ENCODE measurements at regions not wholly inside any gene's neighbourhood (a gene's known extent, or its start where the extent isn't known, plus 50 kb on each side); places are given as distances from the start of the nearest gene placed in this dataset.

DNA sequence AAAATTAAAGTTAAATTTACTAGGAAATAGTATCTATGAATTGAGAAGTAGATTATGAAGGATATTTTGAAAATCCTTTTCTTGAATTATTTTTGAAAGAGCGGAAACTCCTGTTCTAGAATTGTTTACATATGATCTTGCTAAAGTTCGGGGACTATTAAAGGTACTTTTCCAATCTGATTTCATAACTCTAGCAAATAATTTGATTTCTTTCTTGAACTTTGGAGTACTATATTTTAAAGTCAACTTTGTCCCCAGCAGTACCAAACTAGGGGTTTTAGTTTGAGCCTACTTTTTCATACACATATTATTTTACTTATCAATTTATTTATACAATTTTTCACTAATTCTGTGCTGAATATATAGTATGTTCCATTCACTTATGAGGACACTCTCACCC is 364.7 kb downstream of the FSIP2 start:
- TF ChIP-seq, protein P1, sequence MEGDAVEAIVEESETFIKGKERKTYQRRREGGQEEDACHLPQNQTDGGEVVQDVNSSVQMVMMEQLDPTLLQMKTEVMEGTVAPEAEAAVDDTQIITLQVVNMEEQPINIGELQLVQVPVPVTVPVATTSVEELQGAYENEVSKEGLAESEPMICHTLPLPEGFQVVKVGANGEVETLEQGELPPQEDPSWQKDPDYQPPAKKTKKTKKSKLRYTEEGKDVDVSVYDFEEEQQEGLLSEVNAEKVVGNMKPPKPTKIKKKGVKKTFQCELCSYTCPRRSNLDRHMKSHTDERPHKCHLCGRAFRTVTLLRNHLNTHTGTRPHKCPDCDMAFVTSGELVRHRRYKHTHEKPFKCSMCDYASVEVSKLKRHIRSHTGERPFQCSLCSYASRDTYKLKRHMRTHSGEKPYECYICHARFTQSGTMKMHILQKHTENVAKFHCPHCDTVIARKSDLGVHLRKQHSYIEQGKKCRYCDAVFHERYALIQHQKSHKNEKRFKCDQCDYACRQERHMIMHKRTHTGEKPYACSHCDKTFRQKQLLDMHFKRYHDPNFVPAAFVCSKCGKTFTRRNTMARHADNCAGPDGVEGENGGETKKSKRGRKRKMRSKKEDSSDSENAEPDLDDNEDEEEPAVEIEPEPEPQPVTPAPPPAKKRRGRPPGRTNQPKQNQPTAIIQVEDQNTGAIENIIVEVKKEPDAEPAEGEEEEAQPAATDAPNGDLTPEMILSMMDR (conservative IDR thresholded peaks at IDR 0.05; ENCODE audit: low read length) = no peak
- no peak for DNase-seq (ENCODE audit: low read depth)
- no peak overlapping the region for H3K4me3 ChIP-seq (ENCODE audit: low read length)

GRCh38 chr2:186105016-186105724 is 366.6 kb downstream of the FSIP2 start:
- TF ChIP-seq, protein P1 (conservative IDR thresholded peaks at IDR 0.05; ENCODE audit: low read length) = no peak
- DNase-seq (ENCODE audit: low read depth) = no peak
- no peak overlapping the region for H3K4me3 ChIP-seq (ENCODE audit: low read length)

DNA sequence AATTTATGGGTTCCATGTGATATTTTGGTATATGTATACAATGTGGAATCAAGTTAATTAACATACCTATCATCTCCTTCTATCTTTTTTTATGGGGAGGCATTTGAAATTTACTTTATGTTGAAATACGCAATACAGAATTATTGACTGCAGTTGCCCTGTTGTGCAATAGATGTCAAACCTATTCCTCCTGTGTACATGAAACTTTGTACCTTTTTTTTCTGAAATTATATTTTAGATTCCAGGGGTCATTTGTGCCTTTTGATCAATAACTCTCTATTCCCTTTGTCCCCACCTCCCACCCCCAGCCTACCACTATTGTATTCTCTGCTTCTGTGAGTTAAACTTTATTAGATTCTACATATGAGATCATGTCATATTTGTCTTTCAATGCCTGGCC is 369.9 kb downstream of the FSIP2 start:
- TF ChIP-seq, protein P1 (conservative IDR thresholded peaks at IDR 0.05; ENCODE audit: low read length) = no peak
- no peak overlapping the region for H3K4me3 ChIP-seq (ENCODE audit: low read length)
- no peak for DNase-seq (ENCODE audit: low read depth)

GRCh38 chr2:186113284-186113683 is 372.8 kb upstream of the ZC3H15 start:
- TF ChIP-seq, protein P1 (conservative IDR thresholded peaks at IDR 0.05; ENCODE audit: low read length) = no peak
- no peak overlapping the region for H3K4me3 ChIP-seq (ENCODE audit: low read length)
- DNase-seq (ENCODE audit: low read depth) = no peak

DNA sequence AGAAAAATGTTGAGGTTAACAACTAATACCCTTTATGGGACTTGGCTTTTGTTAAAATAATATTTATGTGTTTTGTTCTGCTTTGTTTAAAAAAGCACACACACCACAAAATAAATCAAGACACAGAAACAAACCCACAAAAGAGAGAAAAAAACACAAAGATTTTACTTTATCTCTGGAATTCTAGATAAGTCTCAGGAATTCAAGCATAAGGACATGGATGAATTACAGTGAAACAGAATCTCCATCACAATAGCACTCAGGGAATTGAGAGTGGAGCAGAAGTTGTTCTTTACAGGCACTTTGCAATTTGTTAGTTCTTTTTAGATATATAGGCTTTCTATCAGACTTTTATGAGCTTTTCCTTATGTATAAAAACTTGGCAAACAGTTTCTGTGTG is 360.9 kb upstream of the ZC3H15 start:
- no peak for DNase-seq (ENCODE audit: low read depth)
- TF ChIP-seq, protein P1 (conservative IDR thresholded peaks at IDR 0.05; ENCODE audit: low read length) = no peak
- no peak overlapping the region for H3K4me3 ChIP-seq (ENCODE audit: low read length)

GRCh38 chr2:186125625-186126024 is 360.4 kb upstream of the ZC3H15 start:
- H3K4me3 ChIP-seq (ENCODE audit: low read length) = no peak overlapping the region
- DNase-seq (ENCODE audit: low read depth) = no peak

GRCh38 chr2:186126181-186126580 is 359.9 kb upstream of the ZC3H15 start:
- no peak overlapping the region for H3K4me3 ChIP-seq (ENCODE audit: low read length)
- DNase-seq (ENCODE audit: low read depth) = no peak
- TF ChIP-seq, protein P1 (conservative IDR thresholded peaks at IDR 0.05; ENCODE audit: low read length) = no peak

More at GRCh38 chr2:186125625-186126024, 360.4 kb upstream of the ZC3H15 start:
- TF ChIP-seq, protein P1 (conservative IDR thresholded peaks at IDR 0.05; ENCODE audit: low read length) = no peak
